ENCODE measurements at regions not wholly inside any gene's neighbourhood (a gene's known extent, or its start where the extent isn't known, plus 50 kb on each side); places are given as distances from the start of the nearest gene placed in this dataset.

DNA sequence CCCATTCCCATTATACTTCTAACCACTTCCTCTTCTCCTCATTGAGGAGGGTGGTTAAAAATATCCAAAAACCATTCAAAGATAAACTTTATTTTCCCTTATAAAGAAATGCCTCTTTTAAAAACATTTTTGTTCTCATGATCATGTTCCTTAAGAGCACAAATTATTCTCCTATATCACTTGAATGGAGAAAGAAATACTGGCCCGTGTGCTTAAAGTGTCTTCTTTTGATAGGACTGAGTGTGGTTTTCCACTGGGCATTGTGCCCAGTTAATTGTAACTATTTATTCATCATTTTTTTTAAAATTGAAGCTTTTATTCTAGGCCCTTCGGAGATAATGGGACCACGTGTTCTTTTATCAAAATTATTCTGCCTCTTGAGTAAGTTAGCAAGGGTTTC is 871.5 kb downstream of the QKI start:
- DNase-seq, result no peak
- intact Hi-C loops (cut with DNase I), result no loop called here

DNA sequence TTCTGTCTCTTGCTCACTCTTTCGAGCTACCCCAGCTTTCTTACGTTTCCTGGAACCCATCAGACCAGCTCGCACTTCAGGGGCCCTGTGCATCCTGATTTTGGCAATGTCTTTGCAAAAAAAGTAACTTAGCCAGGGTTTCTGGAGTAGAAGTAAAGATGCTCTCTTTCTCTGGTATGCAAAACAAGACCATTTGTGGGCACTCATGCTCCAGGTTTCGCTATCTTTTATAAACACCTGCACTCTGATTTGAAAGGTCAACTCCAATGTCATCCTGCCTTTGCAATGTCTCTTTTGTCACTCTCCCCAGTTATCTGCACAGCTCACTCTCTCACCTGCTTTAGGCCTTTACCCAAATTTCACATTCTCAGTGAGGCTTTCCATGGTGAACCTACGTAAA is 869.1 kb downstream of the QKI start:
- DNase-seq, result no peak
- intact Hi-C loops (cut with DNase I), result no loop called here

DNA sequence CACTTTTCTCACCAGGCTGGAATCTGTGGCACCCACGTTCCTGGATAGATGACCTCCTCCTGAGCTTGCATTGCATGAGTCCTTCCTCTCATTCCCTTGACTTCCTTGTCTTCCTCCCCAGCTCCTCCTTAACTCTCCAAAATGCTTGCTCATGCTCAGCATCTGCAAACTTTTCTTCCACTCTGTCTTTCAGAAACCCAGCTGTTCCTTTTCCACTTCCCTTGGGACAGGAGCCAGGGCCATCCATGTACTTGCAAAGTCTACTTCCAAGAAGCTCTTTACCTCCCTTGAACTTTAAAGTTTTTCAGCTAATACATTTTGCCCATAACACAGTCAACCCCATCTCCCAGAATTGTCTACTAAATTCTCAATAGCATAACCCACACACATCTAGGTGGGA is 861.7 kb downstream of the QKI start:
- no peak for DNase-seq
- intact Hi-C loops (cut with DNase I), result no loop called here

DNA sequence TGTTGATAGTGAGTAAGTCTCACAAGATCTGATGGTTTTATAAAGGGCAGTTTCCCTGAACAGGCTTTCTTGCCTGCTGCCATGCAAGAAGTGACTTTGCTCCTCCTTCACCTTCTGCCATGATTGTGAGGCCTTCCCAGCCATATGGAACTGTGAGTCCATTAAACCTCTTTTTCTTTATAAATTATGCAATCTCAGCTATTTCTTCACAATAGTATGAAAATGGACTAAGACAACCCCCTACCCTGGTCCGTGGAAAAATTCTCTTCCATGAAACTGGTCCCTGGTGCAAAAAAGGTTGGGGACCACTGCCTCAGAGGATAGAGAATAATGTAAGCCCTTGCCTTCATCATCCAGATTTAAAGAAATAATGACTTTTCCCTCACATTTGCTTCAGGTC is 861.3 kb downstream of the QKI start:
- intact Hi-C loops (cut with DNase I), result no loop called here
- DNase-seq, result no peak

DNA sequence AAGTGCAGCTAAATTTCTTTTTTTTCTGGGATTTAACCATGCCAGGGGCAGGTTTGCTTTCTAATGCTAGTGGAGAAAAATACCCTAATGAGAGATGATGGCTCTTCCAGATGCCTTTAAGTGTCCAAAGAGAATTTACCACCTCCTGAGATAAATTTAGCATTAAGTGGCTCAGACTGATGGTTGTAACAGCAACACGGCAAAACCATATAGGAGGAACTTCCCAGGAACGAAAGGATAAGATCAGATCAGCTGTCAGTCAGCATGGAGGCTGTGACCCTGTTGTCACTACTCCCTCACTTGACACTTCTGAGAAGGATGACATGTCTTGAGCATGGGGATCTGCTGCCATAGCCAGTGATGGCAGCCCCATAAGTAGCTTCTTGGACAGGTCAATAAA is 860.0 kb downstream of the QKI start:
- DNase-seq, result no peak
- intact Hi-C loops (cut with DNase I), result no loop called here

DNA sequence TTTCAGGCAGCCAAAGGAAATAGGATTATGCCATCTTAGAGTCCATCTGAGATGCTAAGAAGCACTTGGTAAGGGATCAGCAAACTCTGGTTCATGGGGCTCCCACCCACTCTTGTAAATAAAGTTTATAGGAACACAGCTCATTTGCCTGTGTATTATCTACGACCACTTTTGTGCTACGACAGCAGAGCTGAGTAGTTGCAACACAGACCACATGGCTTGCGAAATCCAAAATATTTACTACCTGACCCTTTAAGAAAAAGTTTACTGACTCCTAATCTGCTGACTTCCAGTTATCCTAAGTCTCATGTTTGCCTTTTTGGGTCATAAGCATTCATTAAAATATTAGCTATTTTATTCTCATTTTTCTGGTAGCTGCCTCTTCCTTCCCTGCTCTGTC is 859.0 kb downstream of the QKI start:
- no peak for DNase-seq
- intact Hi-C loops (cut with DNase I), result no loop called here

DNA sequence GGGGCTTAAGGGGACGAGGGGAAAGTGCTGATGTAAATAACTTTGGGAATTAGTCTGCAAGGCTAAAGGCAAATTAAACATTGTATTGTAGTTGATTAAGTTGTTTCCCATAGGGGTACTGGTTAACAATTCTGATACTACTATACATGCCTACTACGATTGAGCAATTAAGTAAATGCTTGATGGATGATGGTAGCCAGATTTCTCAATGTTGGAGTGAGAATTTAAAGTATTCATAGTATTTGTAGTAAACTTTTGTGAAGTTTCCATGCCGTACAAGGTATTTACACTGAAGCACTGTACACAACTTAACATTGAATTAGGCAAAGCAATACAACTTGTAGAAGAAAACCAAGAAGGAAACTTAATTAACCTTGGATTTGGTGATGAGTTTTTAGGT is 852.3 kb downstream of the QKI start:
- no peak for DNase-seq
- intact Hi-C loops (cut with DNase I), result no loop called here

DNA sequence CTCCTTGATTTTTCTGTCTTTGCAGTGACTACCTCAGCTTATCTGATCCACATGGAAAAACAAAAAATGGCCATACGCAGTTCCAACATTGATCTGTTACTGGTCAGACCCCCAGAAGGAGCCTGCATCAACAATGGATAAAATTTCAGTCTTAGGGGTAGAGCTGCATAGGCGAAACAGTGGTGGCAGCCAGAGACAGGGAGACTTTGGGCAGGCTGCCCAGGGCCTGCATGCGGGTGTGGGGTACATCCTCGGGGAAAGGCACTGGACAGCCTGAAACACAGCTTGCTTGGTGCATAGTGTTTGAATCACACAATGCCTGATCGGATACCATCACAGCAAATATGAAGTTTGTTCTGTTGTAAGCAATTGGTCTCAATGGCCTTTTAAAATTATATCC is 847.8 kb downstream of the QKI start:
- peak in 2 of 10 donors; percentile 28 to 55 for DNase-seq
- intact Hi-C loops (cut with DNase I), result no loop called here

DNA sequence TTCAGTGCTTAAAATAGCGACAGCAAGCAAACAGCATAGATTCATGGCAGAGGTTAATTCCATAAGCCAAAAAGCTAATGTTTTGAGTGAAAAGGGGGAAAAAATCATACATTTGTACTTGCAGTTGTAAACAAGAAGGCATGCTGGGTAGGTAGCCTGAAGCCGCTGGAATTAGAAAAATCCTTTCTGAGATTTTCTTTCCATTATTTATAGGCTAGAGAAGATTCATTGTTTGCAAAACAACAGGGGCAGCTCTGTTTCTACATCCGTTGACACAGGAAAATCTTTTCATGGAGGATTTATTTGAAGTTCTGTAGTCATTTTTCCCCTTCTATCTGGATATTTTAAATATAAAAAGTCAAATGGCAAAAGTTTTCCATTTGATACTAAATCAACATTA is 843.9 kb downstream of the QKI start:
- intact Hi-C loops (cut with DNase I), result no loop called here
- no peak for DNase-seq

DNA sequence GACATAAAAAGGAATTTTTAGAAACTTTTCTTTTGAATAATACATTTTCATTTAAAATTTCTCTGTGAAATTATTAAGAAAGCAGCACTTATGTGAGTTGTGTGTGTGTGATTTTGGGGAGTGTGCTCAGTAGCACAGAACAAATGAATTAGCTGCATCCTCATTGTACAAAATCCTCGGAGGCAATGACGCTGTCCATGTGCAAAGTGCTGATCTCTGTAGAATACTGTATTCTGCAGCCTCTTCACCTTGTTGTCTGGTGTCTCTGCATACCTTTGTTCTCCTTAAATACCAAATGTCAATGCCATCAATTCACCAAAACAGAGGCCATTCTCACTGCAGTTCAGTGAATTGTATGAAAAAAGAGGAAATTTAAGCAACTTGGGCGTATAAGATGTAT is 838.4 kb downstream of the QKI start:
- DNase-seq, result no peak
- intact Hi-C loops (cut with DNase I), result no loop called here

DNA sequence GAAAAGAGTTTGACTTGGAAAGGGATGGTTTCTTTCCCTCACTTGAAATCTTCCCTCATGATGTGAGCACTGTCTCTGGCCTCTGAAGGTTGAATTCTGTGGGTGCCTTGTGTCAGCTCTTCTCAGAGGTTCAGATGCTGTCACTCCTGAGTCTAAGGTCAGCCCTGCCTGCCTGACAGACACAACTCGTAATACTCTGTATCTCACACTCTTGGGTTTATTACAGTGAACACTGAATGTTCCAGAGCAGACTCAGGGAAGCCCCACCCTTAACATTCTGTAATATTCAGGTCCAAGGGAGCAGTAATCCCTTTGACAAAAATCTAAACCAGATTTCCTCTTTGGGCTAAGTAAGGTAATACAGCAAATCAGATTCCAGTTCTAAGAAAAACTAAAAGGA is 837.8 kb downstream of the QKI start:
- DNase-seq, result no peak
- intact Hi-C loops (cut with DNase I), result no loop called here

DNA sequence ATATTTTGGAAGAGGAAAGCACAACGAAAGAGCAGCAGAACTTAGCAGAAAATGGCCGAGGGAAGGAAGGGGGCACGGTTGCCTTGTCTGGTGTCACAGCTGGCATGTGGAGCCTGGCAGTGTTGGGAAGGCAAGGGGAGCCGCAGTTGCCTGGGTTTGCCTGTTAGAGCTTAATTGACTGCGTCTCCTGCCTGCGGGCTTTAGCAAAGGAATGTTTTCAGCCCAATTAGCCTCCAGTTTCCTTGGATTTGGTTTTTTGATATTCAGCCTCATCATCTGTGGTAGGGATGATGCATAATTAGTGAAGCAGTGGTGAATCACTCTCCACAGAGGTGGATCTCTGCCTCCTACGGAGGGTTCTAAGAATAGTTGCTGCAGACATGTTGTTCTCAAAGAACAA is 832.6 kb downstream of the QKI start:
- peak; percentile 20 to 90 (median 58) for DNase-seq
- intact Hi-C loops (cut with DNase I), result no loop called here

DNA sequence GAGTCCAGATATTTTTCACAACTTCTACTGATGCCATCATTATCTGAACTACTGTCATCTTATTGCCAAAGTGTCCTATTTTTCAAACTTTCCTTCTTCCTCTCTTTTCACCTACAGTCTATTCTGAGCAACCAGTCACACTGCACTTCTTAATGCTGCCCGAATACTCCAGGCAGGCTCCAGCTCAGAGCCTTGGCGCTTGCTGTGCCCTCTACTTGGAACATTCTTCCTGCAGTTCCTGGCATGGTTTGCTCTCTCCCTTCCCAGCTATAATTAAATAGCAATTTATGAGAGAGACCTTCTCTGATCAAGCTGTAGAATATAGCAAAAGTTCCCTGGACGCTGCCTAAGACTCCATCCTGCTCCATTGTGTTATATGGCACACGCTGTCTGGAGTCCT is 831.6 kb downstream of the QKI start:
- intact Hi-C loops (cut with DNase I), result no loop called here
- peak in 2 of 10 donors; percentile 23 to 76 for DNase-seq

DNA sequence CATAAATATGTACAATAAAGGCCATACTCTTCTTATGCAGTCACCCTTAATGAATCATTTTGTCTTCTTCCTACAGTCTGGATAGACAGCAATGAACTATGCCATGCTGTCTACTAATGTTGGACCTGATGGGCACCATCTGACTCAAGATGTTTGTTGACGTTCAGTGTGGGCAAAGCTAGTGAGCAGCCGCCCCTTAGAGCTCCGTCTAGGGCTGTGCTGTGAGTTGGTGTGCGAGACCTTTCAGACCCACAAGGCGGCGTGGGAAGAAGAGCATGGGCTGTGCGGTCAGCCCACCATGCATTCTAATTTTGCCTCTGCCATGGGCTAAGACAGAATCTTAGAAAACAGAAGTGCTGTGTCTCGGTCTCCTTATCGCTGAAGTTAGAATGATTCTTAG is 829.4 kb downstream of the QKI start:
- intact Hi-C loops (cut with DNase I), result no loop called here
- DNase-seq, result no peak

DNA sequence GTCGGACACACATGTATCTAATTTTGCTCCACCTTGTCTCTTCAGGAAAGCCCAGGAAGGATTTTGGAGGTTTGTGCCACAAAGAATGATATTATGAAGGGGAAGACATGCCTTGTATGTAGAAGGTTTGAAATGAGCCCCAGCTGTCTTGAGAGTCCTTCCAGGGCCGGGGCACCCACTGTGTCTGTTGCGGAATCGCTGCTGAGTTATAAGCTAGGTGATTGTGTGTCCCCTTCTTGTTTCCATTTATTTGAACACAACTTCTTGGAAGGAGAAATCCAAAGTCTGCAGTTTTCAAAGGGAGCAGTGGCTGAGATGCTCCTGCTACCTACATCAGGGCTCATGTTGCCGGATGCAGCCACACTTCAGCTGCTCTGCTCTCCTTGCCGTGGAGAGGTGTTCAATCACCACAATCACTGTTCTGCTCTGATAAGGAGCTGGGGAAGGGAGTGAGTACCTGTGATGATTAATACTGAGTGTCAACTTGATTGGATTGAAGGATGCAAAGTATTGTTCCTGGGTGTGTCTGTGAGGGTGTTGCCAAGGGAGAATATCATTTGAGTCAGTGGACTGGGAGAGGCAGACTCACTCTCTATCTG is 828.6 kb downstream of the QKI start:
- no peak for DNase-seq
- intact Hi-C loops (cut with DNase I), result no loop called here

DNA sequence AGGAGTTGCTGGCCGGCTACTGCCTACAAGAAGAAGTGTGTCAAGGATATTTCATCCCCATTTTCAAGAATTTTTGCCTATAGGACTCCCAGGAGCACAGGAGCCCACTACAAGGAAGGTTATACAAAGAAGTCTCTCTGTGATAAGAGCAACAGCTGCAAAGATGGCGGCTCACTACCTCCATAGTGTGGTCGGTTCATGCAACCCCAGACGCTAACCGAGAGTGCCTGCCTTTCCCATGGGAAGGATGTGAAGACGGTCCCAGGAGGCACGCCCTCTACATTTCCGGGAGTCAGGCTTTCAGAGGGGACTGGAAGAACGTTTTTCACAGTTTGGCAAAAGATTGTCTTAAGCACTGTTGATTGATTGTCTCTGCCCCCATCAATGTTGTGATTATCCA is 816.3 kb downstream of the QKI start:
- DNase-seq, result peak in 1 of 10 donors; percentile 57
- intact Hi-C loops (cut with DNase I), result no loop called here

DNA sequence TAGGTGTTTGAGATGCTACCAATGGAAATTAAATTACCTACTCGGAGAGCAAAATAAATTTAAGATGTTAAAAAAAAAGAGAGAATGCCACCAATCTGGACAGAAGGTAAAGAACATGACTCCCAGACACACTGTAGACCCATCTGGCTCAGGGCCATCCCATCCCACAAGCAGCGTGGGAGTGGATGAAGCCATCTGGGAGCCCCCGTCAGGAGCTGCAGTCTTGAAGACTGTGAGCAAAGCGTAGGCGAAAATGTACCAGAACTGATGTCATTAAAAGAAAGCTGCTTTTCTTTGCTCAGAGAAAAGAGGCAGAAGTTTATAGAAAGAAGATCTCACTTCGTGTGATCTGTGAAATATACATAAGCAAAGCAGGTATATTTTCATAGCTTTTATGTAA is 815.7 kb downstream of the QKI start:
- intact Hi-C loops (cut with DNase I), result no loop called here
- DNase-seq, result peak in 8 of 10 donors; percentile 40 to 91 (median 60)

DNA sequence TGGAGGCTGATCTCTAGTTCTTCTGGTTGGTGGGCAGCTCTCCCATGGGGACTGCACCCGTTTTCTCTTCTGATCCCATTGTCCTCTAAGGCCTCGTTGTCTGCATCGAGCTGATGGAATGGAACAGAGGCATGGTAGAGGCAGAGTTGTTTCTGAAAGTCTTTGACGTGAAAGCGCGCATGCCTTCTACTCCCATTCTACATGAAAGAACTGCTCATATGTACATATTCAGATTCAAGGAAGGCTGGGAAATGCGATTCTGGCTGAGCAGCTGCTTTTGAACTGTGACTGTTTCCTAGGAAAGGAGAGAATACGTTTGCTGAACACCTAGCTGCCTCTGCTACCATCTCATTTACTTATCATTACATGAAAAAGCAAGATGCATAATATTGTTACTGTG is 815.2 kb downstream of the QKI start:
- no peak for DNase-seq
- intact Hi-C loops (cut with DNase I), result no loop called here

DNA sequence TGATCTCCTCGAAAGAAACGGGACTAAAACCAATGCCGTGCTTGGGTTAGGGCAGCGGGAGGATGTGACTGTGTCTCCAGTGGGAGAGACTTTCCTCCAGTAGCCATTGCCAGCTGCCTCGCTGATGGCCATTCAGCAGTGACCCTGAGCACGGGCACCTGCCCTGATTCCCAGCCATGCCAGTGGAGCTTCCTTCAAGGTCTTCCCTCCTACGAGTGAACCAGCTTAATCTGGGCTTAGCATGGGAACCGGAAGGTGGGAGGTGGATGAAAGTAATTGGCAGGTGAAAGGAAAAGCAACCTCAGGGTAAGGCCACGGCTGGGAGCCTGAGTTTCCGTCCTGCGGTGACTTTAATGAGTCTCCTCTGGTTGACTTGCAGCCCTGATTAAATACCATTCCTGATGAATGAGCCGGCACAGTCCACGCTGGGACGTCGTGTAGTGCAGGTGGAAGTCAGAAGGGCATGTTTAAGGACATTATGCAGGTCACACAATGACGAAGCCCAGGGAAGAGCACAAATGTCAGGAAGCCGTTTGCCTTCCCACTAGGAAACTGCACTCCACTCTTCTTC is 813.5 kb downstream of the QKI start:
- intact Hi-C loops (cut with DNase I), result no loop called here
- no peak for DNase-seq

DNA sequence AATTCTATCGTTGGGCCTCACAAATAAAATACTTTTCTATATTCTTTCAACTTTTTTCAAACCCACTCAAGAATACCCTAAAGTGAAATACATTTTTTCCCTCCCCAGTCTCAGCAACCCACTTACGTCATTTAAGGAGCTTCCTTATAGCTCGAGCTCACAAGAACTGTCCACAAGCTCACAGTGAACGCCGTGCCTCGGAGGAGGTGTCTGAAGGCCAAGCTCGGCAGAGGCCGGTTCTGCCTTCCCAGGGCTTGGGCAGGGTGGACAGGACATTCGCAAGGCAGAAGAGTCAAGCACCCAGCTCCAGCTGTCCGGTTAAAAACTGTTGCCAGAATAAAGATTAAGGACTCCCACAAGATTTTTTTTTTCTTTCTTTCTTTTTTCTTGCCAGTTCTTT is 802.3 kb downstream of the QKI start:
- DNase-seq, result peak in 2 of 10 donors; percentile 71 to 83
- intact Hi-C loops (cut with DNase I), result no loop called here

DNA sequence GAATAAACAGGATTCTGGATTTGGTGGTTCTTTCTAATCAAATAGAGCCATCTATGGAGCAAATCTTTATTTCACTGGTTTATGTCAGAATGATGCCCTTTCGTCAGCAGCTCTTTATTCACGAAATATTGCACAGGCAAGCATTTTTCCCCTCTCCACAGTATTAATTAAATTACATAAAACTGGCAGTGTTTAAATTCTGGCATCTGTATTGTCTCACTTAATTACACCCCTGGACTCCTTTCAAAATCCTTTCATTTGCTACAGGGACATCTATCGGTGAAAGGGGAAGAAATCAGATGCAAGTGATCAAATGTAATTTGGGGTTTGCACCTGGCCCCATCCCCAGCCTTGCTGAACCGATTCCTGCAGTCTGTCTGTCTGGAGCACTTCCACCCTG is 801.9 kb downstream of the QKI start:
- intact Hi-C loops (cut with DNase I), result no loop called here
- no peak for DNase-seq

DNA sequence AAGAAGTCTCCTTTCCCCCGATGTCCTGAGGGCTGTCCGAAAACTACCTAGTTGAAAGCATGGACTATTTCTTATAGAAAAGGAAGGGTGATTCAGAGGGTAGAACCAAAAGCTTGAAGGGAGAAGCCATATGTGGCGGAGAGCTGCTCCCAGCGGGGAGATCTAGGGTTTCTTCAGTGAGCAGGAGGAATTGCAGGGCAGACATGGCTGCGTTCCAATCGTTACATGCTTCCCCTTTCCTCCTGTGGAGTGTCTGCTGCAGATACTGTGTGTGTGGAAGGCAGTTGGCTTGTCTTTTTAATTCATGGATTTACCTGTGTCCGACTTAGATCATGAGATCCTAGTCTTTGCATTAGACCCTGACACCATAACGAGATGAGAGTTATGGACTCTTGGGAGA is 799.5 kb downstream of the QKI start:
- intact Hi-C loops (cut with DNase I), result no loop called here
- no peak for DNase-seq

DNA sequence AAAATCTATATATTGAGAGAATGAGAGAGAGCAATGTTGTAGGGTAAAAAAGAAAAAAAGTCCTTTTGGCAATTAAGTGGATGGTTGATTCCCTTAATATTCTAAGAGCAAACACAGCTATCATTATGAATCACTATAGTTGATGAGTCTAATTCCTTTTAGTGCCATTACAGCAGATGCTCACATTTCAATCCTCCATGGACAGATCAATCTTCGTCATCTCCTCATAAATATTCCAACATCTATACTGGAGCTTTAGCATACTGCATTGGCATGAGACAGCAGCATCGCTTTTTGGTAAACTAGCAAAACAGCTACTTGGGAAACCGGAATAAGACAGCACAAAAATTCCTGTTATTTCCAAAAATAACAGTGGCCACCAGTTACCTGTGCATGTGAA is 796.7 kb downstream of the QKI start:
- intact Hi-C loops (cut with DNase I), result no loop called here
- DNase-seq, result no peak

All from posterior cingulate gyrus (tissue), 11 donors.